Peyer's patch (tissue), 4 donors: ENCODE measurements at regions not wholly inside any gene's neighbourhood (a gene's known extent, or its start where the extent isn't known, plus 50 kb on each side); places are given as distances from the start of the nearest gene placed in this dataset.
"Not testable (repeated sequence)": the region's sequence is repeated elsewhere in the genome, so short reads cannot be mapped to it uniquely, and the experiment has no call there.

Source experiments
- DNase-seq, 3 donors: peaks; one replicate each; pipeline ENCODE4 v3.0.0-alpha.2; 2017 to 2019
- H3K27ac ChIP-seq, 4 donors: fragments of 200-600 bp; sonication (generic); one replicate each; pipeline ENCODE4 v1.5.1; 2016 to 2019
- H3K27me3 ChIP-seq, 2 donors: fragments of 200-600 bp; sonication (generic); one replicate each; pipeline ENCODE4 v1.5.1; 2019
- H3K36me3 ChIP-seq, 3 donors: fragments of 200-600 bp; sonication (generic); one replicate each; pipeline ENCODE4 v1.5.1; 2016 to 2019
- H3K4me1 ChIP-seq, 4 donors: fragments of 200-600 bp; sonication (generic); one replicate each; pipeline ENCODE4 v1.5.1; 2016 to 2019
- H3K4me3 ChIP-seq, 4 donors: fragments of 200-600 bp; sonication (generic); 1 replicate in 3 of 4; 2 replicates in 1 of 4; pipeline ENCODE4 v1.5.1; 2016 to 2019; ENCODE audit warnings: mild to moderate bottlenecking in 1 of 4
- H3K9me3 ChIP-seq, 4 donors: fragments of 200-600 bp; sonication (generic); one replicate each; pipeline ENCODE4 v1.5.1; 2016 to 2019; ENCODE audit warnings: mild to moderate bottlenecking in 1 of 4
- CTCF ChIP-seq, 6 experiments: fragments of 450-650 bp in 4 of 6; fragments of 200-600 bp in 2 of 6; sonication (generic) in 1 of 6; IDR thresholded peaks; one replicate each; pipeline ENCODE4 v1.5.1; 2017 to 2019; ENCODE audit warnings: antibody characterized with exemption in 6 of 6, mild to moderate bottlenecking in 3 of 6, moderate library complexity in 1 of 6
- POLR2A ChIP-seq, 2 donors: fragments of 450-650 bp; IDR thresholded peaks; one replicate each; pipeline ENCODE4 v1.5.1; 2017; ENCODE audit warnings: antibody characterized with exemption in 2 of 2, mild to moderate bottlenecking in 2 of 2, moderate library complexity in 2 of 2

- TF ChIP-seq POLR2A (IDR thresholded peaks at IDR 0.05) (no peak), CTCF (IDR thresholded peaks at IDR 0.05) (no peak)
- DNase-seq, result no peak
- Histone ChIP-seq H3K27ac (no peak overlapping the region), H3K4me1 (no peaks in the 10 kb centered on the region), H3K36me3 (no peaks in the 10 kb centered on the region), H3K4me3 (no peak overlapping the region), H3K9me3 (peaks cover 0 to 2% (median 0%) of the 10 kb centered on the region in 4 donors), H3K27me3 (no peaks in the 10 kb centered on the region)
Measured at GRCh38 chr5:110304176-110304575, 422.3 kb downstream of the TMEM232 start.

GRCh38 chr5:110306650-110307049, 419.8 kb downstream of the TMEM232 start:
- Histone ChIP-seq H3K4me1 (no peaks in the 10 kb centered on the region), H3K27me3 (no peaks in the 10 kb centered on the region), H3K4me3 (no peak overlapping the region), H3K36me3 (no peaks in the 10 kb centered on the region), H3K27ac (no peak overlapping the region), H3K9me3 (peaks cover 0 to 2% (median 0%) of the 10 kb centered on the region in 4 donors)
- no peak for DNase-seq
- TF ChIP-seq POLR2A (IDR thresholded peaks at IDR 0.05) (no peak), CTCF (IDR thresholded peaks at IDR 0.05) (no peak)

- H3K36me3 ChIP-seq, result no peaks in the 10 kb centered on the region
- no peak overlapping the region for H3K27ac ChIP-seq
- no peak overlapping the region for H3K4me3 ChIP-seq
- H3K4me1 ChIP-seq, result no peaks in the 10 kb centered on the region
- DNase-seq, result no peak
- no peaks in the 10 kb centered on the region for H3K27me3 ChIP-seq
- TF ChIP-seq CTCF (IDR thresholded peaks at IDR 0.05) (no peak), POLR2A (IDR thresholded peaks at IDR 0.05) (no peak)
- peaks cover 0 to 2% (median 0%) of the 10 kb centered on the region in 4 donors for H3K9me3 ChIP-seq
Measured at GRCh38 chr5:110309222-110309621, 417.2 kb downstream of the TMEM232 start.

- H3K27ac ChIP-seq, H3K27me3 ChIP-seq, DNase-seq: not testable (repeated sequence)
Measured at GRCh38 chr5:110316566-110316965, 409.9 kb downstream of the TMEM232 start.

GRCh38 chr5:110321117-110321516, 405.4 kb downstream of the TMEM232 start:
- Histone ChIP-seq H3K4me1 (no peaks in the 10 kb centered on the region), H3K36me3 (no peaks in the 10 kb centered on the region)
- TF ChIP-seq CTCF (IDR thresholded peaks at IDR 0.05), result no peak
- TF ChIP-seq POLR2A (IDR thresholded peaks at IDR 0.05), result no peak

More at GRCh38 chr5:110316566-110316965, 409.9 kb downstream of the TMEM232 start:
- H3K4me1 ChIP-seq, H3K36me3 ChIP-seq, H3K9me3 ChIP-seq, H3K4me3 ChIP-seq: not testable (repeated sequence)

GRCh38 chr5:110323357-110323756, 403.1 kb downstream of the TMEM232 start:
- H3K36me3 ChIP-seq, result no peaks in the 10 kb centered on the region
- TF ChIP-seq POLR2A (IDR thresholded peaks at IDR 0.05) (no peak), CTCF (IDR thresholded peaks at IDR 0.05) (no peak)
- H3K27me3 ChIP-seq, result no peaks in the 10 kb centered on the region
- no peak for DNase-seq
- no peak overlapping the region for H3K4me3 ChIP-seq
- no peaks in the 10 kb centered on the region for H3K9me3 ChIP-seq
- H3K27ac ChIP-seq, result no peak overlapping the region
- H3K4me1 ChIP-seq, result no peaks in the 10 kb centered on the region

More at GRCh38 chr5:110321117-110321516, 405.4 kb downstream of the TMEM232 start:
- DNase-seq, result no peak
- H3K9me3 ChIP-seq, result no peaks in the 10 kb centered on the region
- no peak overlapping the region for H3K27ac ChIP-seq
- H3K4me3 ChIP-seq, result no peak overlapping the region
- H3K27me3 ChIP-seq, result no peaks in the 10 kb centered on the region
